CD4-positive, alpha-beta T cell treated with Interleukin-2 at 100 ng/mL for 4 hours (primary cell): ENCODE measurements at regions not wholly inside any gene's neighbourhood (a gene's known extent, or its start where the extent isn't known, plus 50 kb on each side); places are given as distances from the start of the nearest gene placed in this dataset.
A peak's percentile ranks its signal among the peaks of the same experiment; 100 is the strongest.

ENCODE experiments used
- DNase-seq: peaks from one replicate; pipeline ENCODE4 v3.0.0-alpha.2; 2020; ENCODE audit warnings: low spot score

- no peak for DNase-seq
These were observed 70.9 kb upstream of the RGMA start for GRCh38 chr15:93159930-93160329.

- no peak for DNase-seq
These were observed 69.3 kb upstream of the RGMA start for GRCh38 chr15:93158097-93158900.

- no peak for DNase-seq
These were observed 65.7 kb upstream of the RGMA start for GRCh38 chr15:93154666-93155065.

GRCh38 chr15:93152951-93153350 lies 63.9 kb upstream of the RGMA start:
- no peak for DNase-seq

- DNase-seq, result peak; percentile 51
These were observed 63.3 kb upstream of the RGMA start for GRCh38 chr15:93152360-93152759.

GRCh38 chr15:93150910-93151881 lies 62.2 kb upstream of the RGMA start:
- DNase-seq, result no peak

- no peak for DNase-seq
These were observed 57.6 kb upstream of the RGMA start for GRCh38 chr15:93146601-93147000.

GRCh38 chr15:93146196-93146595 lies 57.2 kb upstream of the RGMA start:
- DNase-seq, result no peak

GRCh38 chr15:93144463-93145236 lies 55.6 kb upstream of the RGMA start:
- DNase-seq, result no peak

- no peak for DNase-seq
These were observed 54.2 kb upstream of the RGMA start for GRCh38 chr15:93143186-93143585.

- DNase-seq, result peak; percentile 51
These were observed 52.4 kb upstream of the RGMA start for GRCh38 chr15:93141371-93141794.

- no peak for DNase-seq
These were observed 50.4 kb upstream of the RGMA start for GRCh38 chr15:93139436-93139835.

- no peak for DNase-seq
These were observed 49.8 kb upstream of the RGMA start for GRCh38 chr15:93138681-93139250.
